T-helper 2 cell (primary cell): ENCODE measurements at regions not wholly inside any gene's neighbourhood (a gene's known extent, or its start where the extent isn't known, plus 50 kb on each side); places are given as distances from the start of the nearest gene placed in this dataset.

Experiments
- DNase-seq, 5 experiments: peaks; one replicate each; pipeline versions ENCODE4 v3.0.0 to v3.0.0-alpha.2; 2012 to 2022

DNA sequence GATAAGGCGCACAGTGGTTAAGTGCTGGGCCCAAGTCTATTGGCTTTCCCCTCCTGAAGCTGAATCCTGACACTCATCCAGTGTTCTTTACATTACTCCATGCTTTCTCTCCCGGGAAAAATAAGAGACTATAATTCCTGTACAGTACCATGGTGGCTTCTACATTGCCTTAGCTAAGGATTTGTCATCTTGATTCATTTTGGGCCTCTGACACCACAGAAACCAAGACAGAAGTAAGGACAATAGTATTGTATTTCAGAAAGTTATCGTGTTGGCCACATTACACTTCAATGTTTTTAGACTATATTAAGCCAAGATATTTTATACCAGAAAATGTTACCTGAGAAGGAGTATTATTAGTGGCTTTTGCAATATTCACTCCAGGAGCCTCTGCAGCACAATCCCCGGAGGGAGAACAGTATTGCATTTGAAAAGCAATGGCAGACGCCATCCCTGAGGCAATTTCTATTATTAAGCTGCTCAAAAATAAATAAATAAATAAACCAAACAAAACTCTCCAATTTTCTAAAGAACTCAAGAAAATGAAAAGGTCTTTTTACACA is 267.9 kb downstream of the ENC1 start:
- no peak for DNase-seq

DNA sequence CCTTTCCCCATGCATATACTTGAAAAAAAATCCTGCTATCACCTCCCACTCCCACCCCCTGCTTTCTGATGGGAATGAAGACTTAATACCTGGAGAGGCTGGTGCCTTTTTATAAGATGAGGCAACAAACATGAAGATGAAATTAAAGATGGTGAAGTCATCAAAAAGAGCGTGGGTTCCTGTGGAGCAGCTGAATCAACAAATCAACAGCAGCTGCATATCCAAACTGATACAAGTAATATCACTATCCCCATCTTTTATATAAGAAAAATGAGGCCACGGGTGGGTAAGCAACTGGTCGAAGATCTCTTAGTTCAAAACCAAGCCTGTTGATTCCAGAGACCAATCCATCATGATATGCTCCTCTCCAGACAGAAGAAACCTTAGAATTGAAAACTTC is 268.5 kb downstream of the ENC1 start:
- no peak for DNase-seq

DNA sequence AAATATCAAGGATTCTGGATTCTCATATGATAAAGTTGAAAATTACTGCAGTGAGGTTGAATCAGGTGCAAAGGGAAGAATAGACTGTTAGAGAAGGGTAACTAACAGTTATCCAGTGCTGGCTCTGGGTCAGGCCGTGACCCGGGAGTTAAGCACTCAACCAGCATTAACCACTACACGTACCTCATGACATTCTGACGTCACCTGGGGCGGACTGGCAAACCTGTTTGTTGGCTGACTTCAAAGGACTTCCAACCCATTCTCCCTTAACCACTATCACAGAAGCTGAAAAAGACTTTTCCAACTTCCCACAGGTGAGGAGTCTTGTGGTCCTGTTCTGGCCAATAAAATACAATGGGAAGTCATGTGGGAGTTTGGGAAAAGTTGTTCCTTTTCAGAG is 268.9 kb downstream of the ENC1 start:
- no peak for DNase-seq

DNA sequence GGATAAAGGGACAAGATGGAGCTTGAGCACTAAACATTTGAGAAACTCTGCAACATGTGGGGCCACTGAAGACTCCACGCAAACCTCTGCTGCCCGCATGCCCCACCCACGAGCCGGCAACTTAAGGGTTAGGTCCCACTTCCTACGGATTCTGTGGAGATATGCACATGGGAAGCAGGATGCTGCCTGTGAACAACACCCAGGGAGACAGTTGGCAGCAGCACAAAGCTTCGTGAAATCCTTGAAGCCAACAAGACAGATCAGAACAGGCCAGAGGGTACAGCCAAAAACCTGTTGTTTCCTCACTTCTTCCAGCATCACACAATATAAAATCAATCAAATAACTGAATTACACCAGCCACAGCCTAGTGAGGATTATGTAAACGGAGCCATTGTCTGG is 270.4 kb downstream of the ENC1 start:
- no peak for DNase-seq

DNA sequence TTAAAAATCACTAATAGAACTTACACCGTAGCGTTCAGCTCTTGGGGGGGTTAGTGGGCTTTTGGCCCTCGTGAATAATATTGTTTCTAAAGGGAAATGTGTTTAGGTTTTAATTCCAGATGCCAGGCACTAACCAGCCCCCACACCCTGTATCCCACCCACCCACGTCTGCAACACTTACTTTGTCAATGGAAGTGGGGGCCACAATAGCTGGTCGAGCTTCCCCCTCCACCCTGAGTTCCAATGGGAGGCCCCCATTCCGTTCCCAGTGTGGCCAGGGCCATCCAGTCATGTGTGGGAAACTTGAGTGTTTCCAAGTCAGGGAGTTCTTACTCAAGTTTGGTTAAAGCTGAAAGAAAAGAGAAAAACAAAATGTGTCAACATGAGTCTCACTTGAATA is 271.4 kb downstream of the ENC1 start:
- no peak for DNase-seq

DNA sequence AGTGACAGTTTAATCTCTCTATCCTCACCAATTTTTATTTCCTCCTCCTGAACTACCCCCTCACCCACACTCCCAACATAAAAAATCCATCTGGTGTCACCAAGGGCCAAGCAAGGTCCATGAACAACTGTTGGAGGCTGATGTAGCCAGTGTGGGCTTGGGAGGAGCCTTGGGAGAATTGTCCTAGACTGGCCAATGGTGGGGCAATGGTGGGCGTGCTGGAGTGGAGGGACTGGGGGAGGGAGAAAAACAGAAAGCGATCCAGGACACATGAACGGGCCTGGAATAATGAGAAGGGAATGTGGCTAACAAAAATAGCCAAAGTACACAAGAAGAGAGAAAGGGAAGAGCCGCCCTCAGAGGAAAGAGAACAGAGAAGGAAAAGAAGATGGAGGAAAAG is 272.6 kb downstream of the ENC1 start:
- DNase-seq, result no peak

DNA sequence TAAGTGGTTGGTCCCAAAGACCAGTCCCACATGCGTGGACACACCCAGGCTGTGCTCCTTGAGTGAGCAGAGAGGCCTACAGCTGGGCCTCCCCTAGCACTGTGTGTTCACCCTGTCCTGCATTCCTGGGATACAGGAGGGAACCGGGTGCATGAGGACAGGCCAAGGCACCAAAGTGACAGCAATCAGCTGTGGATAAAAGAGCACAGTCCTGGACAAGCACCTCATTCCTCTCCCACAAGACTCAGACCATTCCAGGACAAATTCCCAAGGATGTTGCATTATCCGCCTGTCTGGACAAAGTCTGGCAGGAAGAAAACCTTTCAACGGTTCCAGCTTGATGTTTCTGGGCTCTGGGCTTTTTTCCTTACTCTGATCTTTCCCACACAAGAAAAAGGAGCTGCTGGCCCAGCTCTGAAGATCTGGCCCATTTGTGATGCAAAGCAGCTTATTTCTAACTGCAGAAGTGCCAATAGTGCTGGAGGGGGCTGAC is 273.2 kb downstream of the ENC1 start:
- no peak for DNase-seq

DNA sequence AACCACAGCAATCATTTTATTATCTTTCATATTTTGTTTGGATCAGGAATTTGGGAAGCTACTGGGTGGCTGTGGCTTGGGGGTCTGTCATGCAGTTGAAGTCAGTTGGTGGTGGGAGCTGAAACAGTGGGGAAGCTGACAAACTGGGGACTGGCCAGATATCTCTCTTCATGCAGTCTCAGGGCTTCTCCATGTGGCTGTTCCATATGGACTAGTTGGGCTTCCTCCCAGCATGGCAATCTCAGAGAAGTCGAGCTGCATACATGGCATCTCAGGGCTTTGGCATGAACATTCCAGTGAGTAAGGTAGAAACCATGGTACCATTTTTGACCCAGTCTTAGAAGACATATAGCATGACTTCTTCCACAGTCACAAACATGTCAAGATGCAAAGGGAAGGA is 274.8 kb downstream of the ENC1 start:
- DNase-seq, result no peak

DNA sequence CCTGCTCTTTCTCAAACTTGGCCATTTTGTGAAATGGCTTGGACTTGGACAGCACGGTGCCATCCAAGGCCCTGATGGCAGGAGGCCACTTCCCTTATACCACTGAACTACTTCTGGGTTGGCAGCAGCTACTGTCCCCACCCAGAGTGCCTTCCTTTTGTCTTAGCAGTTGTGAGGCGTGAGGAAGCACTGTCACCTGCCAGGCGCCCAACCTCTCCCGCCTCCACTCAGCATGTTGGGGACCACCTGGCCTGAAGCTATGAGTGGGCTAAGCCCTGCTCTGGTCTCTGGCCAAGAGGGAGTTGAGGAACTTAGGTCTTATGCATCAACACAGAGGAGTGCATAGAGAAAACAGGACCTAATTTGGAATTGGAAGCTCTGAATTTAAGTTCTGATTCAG is 276.0 kb downstream of the ENC1 start:
- DNase-seq, result no peak

DNA sequence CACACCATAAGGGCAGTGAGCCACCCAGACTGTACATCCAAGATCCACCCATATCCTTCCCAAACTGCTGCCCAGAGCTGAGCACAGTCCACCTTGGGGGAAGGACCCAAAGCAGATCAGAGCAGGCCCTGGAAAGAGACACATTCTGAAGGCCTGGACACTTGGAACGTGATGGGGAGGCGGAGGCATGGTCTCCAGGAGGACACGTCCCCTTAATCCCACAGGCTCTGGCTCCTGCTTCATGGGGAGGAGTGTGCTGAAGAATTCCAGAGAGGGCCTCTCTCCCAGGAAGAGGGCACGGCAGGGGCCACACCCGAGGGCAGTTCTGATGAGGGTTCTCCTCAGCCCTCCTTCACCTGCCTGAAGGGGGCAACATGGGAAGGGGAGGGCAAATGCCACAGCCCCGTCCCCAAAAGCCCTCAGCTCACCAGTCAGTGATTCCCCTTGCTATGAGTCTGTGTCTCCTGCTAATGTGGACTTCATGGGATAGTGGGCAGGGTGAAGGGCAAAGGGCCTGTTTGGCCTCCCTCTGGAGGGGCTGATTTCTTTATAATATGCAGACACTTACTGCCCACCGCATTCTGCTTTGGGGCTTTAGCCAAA is 276.8 kb downstream of the ENC1 start:
- no peak for DNase-seq

DNA sequence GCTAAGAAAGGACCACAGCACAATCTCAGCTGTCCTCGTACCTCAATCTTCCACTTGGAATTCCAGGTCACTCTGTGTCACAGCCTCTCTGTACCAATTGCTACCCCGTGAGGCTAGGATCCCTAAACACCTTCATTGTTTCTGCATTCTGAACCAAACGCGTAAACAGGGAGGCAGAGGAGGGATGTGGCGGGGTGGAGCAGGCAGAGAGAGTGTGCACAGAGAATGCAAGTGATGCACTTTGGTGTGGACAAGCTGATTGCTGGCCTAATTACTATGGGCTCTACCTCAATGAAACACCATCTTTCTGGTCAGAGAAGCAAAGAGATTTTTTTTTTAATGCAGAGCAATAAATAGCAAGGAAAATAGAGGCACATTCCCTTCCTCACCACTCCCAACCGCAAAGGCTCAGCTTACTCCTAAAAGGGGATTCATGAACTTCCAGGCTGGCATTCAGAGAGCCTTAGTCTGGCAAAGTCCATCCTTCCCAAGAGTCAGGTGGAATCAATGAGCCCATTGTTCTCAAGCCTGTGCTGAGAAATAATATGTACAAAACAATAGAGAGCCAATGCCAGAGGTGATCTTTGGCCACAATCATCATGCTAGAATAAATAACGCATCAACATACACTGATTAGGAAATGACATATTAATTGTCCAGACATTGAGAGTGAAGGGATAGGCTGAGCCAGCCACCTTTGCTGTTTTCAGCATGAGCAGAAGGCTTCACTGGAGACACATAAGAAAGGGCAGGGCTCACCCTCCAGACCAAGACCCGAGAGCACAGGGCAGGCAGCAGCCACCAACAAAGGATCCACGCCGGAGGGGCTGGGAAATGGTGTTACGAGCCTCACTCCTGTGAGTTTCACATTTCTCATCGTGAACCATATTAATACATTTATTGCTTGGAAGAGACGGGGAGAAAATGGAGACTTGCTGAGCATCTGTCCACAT is 278.8 kb downstream of the ENC1 start:
- DNase-seq, result no peak

DNA sequence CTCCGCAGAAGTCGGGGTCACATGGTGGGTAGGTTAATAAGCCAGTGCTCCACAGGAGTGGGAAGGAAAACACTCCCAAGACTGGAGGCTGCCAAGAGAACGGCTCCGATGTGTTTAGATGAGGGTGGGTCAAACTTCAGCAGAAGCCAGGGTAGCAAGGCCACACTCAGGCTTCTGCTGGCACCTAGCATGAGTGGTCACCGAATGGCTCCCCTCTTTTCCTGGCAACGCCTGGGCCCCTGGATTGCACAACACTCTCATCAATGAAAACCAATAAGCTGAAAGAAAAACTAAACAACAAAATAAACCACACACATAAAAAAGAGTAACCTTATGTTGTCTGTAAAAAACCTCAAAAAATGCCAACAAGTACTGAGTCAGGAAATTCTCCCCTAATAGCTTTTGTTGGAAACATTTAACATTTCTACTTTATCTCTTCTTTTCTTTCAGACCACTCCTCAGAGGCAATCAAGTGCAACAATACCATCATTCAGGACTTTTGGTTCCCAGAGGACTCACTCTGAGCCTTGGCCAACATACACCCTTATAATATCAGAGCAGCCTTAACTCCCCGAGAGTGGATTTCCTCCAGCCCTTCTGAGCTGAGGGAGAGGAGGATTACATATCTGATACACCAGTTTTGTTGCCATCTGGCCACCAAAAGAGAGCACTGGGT is 279.9 kb downstream of the ENC1 start:
- no peak for DNase-seq

DNA sequence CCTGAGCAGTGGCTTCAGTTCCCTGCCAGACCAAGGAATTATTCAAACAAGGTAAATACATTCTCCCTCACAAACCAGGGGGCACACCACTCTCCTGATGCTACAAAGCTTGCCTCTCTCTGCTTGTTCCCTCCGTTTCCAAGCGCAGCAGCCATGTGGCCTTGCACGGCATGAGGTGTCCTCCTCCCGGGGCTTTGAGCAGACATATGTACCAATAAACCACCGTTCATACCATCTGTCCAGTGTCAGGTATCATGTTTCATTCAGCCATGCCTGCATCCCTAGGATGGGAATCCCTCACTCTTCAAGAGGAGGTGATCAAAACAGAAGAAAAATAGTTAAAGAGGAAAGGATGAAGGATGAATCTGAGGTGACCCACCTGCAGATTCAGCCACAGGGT is 282.7 kb downstream of the ENC1 start:
- no peak for DNase-seq

DNA sequence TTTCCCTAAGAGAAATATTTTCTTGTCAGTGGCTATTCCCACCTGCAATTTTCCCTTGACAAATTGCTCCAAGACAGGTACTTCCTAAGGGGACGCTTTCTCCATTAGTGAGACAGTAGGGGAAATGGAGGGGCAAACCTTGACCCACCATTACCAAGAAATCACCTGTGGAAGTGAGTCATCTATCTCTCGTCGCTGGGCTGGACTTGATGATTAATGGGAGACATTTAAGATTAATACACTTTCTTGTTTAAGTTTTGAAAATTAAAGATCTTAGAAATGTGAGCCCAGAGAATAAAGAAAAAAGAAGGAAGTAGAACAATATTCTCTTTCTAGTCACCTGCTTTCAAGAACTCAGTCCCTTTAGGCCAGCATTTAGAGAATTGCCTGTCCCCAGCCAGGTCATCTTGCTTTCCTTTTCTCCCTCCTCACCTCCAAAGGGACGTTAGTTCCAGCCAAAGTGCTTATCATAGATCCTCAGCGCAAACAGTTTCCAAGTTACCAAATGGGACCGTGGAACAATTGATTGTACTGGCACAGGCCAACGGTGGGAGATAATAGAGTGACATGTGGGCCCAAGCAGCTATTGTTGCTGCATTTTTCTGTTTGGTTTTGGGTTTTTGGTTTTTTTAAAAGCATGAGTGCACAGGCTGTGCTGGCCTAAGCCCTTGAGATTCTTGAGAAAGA is 284.4 kb downstream of the ENC1 start:
- no peak for DNase-seq

DNA sequence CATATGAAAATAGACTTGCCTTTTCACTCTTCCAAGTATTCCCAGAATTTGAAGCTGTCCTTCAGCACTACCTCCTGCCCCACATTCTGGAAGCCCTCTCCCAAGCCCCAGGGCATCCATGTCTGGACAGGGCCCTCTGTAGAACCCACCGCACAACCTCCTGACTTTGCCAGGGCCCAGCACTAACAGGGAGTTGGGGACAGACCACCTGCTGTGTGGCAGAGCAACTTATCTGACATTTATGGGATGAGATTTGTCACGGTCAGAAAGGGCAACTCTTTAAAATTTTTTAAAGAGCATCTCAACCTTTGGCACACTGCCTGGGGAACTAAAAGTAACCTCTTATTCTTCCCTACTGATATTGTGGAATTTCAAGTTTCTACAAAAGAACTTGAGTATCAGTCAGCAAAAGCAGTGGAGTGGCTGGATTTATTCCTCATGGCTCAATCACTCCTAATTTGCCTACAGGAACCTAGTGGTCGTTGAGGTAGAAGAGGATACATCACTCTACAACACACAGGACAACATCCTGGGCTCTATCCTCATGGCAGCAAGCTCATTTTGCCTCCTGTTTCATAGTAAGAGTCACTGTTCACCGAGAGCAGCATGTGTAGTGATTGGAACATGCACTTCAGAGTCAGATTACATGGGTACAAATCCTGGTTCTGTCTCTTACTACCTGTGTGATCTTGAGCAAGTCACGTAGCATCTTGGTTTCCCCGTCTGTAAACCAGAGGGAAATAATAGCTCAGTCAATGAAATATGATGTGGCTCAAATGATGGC is 285.3 kb downstream of the ENC1 start:
- DNase-seq, result no peak

DNA sequence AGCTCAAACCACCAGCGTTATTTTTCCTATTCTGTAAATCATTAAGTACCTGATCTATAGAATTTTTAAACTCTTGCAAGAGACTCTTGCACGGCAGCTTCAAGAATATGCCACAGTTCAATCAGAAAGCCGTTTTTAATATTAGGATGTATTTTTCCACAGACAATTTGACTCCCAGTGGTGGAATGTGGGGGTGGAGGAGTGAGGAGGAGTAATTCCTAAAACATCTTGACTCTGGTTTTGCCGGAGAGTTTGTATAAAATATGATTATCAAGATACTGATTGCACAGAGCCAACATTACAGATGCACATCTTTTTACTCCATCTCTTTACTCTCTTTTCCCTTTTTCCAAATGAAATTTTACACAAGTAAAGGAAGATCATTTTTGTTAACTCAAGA is 288.3 kb downstream of the ENC1 start:
- DNase-seq, result no peak

DNA sequence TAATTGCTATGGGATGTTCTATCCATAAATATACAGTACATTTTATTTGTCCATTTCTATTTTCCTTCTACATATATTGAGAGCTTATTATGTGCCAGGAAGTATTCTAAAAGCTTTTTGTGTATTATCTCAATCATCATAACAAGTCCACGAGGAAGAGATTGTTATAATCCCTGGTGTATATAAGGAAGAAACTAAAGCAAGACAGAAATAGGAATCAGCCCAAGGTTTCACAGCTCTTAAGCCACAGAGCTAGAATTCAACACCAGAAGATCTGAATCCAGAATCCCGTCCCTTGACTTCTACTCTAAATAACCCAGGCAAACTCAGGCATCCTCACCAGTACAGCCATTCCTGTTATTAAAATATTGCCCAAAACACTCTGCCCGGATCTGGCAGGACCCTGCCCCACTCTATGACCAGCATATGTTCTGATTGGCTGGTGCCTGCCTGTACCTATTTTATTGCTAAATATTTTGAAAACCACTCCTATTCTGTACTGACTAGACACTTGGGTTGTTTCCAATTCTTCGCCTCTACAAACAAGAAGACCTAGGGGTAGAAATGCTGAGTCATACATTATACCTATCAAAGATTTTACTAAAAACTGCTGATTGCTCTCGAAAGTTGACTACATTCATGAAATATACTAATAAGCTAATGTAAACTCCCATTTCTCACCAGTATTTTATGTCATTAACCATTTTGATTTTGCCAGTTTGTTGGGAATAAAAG is 297.4 kb downstream of the ENC1 start:
- no peak for DNase-seq

DNA sequence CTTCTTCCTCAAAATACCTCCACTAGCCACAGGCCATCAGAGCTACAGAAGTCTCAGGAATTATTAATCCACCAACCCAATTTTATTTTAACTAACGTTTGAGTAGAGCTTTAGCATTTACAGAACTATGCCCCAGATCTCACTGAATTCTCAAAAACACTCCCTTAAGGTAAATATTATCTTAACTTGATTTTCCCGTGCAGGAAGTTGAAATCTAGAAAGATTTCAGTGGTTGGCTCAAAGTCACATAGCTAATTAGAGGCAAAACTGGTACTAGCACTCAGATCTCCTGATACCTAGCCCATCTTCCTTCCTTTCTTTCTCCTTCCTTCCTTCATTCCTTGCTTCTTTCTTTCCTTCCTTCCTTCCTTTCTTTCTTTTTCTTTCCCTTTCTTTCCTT is 298.3 kb downstream of the ENC1 start:
- no peak for DNase-seq

DNA sequence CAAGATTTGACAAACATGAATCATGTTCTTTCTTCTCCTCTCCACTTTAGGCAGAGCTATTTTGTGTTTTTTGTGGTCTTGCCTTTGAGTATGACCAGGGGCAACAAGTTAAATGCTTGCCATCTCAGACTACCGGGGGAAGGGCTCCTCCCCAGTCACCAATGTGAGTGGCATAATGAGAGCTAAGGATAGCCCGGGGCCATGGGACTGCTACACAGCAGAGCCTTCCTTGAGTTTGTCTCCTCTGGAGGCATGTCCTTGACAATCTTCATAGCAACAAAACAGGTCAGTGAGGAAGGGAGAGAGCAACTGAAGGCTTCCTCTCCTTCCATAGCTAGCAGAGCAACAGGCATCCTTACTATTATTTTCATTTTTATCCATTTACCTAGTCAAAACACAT is 299.3 kb downstream of the ENC1 start:
- no peak for DNase-seq

DNA sequence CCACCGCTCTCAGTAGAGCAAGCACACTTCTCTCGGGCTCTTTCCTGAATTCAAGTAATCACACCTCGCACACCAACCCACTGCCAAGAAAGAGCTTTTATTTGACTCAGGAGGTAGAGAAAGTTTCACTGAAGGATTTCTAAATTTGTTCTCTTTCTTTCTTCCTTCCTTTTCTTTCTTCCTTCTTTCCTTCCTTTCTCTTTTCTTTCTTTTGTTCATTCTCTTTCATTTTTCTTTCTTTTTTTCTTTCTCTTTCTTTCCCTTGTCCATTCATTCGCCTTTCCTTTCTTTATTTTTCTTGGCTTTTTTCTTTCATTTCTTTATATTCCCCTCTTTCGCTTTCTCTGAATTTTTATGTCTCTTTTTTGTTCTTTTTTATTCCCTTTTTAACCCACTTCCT is 300.1 kb downstream of the ENC1 start:
- no peak for DNase-seq

DNA sequence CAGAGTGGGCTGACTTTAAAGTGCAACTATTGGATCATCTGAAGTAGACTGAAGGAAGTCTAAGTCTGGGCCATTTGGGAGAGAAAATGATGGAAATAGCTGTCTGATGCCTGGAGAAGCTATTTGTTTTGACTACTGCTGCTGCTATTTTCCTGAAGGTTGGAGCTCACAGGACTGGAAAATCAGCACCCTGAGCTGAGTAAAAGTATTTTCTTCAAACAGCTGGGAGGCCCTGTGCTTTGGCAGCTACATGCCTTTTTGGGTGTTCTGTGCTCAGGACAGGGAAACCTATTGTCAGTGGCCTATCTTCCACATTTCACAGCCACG is 302.6 kb downstream of the ENC1 start:
- DNase-seq, result no peak
